ENCODE measurements at regions not wholly inside any gene's neighbourhood (a gene's known extent, or its start where the extent isn't known, plus 50 kb on each side); places are given as distances from the start of the nearest gene placed in this dataset.

DNA sequence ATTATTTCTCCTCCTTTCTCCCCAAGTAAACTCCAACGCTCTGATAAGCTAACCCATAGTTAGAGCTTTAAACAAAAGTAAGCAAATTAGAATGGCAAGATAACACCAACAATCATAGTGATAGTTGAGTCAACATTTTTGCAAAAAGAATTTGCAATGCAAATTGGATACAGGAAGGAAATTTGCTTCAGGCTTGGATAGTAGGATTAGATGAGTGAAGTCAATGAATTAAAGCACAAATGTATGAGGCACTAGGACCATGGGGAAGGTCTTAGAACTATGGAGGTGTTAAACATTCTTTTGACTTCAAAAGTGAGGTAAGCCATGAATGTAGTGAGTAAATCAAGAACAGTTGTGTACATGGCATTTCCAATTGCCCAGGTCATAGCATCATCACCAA is 289.8 kb upstream of the GRAMD2B start:
- TF ChIP-seq, protein P1, sequence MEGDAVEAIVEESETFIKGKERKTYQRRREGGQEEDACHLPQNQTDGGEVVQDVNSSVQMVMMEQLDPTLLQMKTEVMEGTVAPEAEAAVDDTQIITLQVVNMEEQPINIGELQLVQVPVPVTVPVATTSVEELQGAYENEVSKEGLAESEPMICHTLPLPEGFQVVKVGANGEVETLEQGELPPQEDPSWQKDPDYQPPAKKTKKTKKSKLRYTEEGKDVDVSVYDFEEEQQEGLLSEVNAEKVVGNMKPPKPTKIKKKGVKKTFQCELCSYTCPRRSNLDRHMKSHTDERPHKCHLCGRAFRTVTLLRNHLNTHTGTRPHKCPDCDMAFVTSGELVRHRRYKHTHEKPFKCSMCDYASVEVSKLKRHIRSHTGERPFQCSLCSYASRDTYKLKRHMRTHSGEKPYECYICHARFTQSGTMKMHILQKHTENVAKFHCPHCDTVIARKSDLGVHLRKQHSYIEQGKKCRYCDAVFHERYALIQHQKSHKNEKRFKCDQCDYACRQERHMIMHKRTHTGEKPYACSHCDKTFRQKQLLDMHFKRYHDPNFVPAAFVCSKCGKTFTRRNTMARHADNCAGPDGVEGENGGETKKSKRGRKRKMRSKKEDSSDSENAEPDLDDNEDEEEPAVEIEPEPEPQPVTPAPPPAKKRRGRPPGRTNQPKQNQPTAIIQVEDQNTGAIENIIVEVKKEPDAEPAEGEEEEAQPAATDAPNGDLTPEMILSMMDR (IDR thresholded peaks at IDR 0.05): no peak
- TF ChIP-seq POLR2AphosphoS5 (IDR thresholded peaks at IDR 0.05): no peak
